ENCODE measurements at regions not wholly inside any gene's neighbourhood (a gene's known extent, or its start where the extent isn't known, plus 50 kb on each side); places are given as distances from the start of the nearest gene placed in this dataset.
"Not testable (repeated sequence)": the region's sequence is repeated elsewhere in the genome, so short reads cannot be mapped to it uniquely, and the experiment has no call there.

- TF ChIP-seq, protein P1, sequence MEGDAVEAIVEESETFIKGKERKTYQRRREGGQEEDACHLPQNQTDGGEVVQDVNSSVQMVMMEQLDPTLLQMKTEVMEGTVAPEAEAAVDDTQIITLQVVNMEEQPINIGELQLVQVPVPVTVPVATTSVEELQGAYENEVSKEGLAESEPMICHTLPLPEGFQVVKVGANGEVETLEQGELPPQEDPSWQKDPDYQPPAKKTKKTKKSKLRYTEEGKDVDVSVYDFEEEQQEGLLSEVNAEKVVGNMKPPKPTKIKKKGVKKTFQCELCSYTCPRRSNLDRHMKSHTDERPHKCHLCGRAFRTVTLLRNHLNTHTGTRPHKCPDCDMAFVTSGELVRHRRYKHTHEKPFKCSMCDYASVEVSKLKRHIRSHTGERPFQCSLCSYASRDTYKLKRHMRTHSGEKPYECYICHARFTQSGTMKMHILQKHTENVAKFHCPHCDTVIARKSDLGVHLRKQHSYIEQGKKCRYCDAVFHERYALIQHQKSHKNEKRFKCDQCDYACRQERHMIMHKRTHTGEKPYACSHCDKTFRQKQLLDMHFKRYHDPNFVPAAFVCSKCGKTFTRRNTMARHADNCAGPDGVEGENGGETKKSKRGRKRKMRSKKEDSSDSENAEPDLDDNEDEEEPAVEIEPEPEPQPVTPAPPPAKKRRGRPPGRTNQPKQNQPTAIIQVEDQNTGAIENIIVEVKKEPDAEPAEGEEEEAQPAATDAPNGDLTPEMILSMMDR (IDR thresholded peaks at IDR 0.05; ENCODE audit: unreplicated experiment in 3 of 3) = no peak
- peaks cover 9% of the 10 kb centered on the region for H3K9me3 Mint-ChIP-seq
- H3K27me3 Mint-ChIP-seq (ENCODE audit: low read depth) = no peaks in the 10 kb centered on the region
- H3K4me3 Mint-ChIP-seq = no peak overlapping the region
- no peaks in the 10 kb centered on the region for H3K36me3 Mint-ChIP-seq (ENCODE audit: low read depth)
- H3K27ac Mint-ChIP-seq = no peak overlapping the region
- no peaks in the 10 kb centered on the region for H3K4me1 Mint-ChIP-seq
Measured at GRCh38 chr4:99734583-99735322, 77.1 kb upstream of the C4orf54 start.

DNA sequence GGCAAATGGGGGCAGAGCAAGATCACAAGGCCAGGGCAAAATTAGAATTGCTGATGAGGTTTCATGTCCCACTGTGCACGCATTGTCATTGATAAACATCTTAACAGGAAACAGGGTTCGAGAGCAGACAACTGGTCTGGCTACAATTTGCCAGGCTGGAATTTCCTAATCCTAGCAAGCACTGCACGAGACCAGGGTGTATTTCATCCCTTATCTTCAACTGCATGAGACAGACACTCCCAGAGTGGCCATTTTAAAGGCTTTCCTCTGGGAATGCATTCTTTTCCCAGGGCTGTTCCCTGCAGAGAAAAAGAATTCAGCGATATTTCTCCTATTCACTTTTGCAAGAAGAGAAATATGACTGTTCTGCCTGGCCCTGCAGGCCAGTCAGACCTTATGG, 75.8 kb upstream of the C4orf54 start:
- H3K27me3 Mint-ChIP-seq (ENCODE audit: low read depth); H3K4me1 Mint-ChIP-seq; H3K36me3 Mint-ChIP-seq (ENCODE audit: low read depth); H3K4me3 Mint-ChIP-seq; H3K27ac Mint-ChIP-seq; H3K9me3 Mint-ChIP-seq: not testable (repeated sequence)

DNA sequence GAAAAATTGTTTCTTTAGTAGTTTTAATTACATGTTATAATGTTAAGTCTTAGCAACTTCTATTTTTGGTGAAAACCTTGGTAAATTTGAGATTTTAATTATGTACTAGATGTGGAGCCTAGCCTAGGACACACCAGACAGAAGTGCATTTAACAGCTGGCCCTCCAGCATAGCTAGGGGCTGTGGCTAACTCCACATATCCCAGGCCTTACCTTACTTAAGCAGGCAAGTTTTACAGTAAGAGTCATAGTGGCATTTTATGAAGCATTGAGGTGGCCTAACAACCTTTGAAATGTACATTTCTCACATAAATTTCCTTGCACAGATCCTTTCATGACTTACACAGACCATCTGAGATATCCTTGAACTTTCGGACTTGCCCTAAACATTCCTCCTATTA, 71.6 kb upstream of the C4orf54 start:
- Mint-ChIP-seq H3K36me3 (ENCODE audit: low read depth) (no peaks in the 10 kb centered on the region), H3K27ac (no peak overlapping the region), H3K27me3 (ENCODE audit: low read depth) (no peaks in the 10 kb centered on the region), H3K9me3 (peaks cover 14% of the 10 kb centered on the region), H3K4me3 (no peak overlapping the region), H3K4me1 (peaks cover 6% of the 10 kb centered on the region)
- TF ChIP-seq, protein P1 (IDR thresholded peaks at IDR 0.05; ENCODE audit: unreplicated experiment in 3 of 3) = no peak

- H3K9me3 Mint-ChIP-seq = peaks cover 5% of the 10 kb centered on the region
- TF ChIP-seq, protein P1 (IDR thresholded peaks at IDR 0.05; ENCODE audit: unreplicated experiment in 3 of 3) = no peak
- H3K4me1 Mint-ChIP-seq = peaks cover 55% of the 10 kb centered on the region
- no peaks in the 10 kb centered on the region for H3K36me3 Mint-ChIP-seq (ENCODE audit: low read depth)
- peak overlapping the region in 2 of 3 experiments; percentile 43 to 62 for H3K27ac Mint-ChIP-seq
- no peak overlapping the region for H3K4me3 Mint-ChIP-seq
- no peaks in the 10 kb centered on the region for H3K27me3 Mint-ChIP-seq (ENCODE audit: low read depth)
Measured at GRCh38 chr4:99724067-99724466, 66.4 kb upstream of the C4orf54 start.

DNA sequence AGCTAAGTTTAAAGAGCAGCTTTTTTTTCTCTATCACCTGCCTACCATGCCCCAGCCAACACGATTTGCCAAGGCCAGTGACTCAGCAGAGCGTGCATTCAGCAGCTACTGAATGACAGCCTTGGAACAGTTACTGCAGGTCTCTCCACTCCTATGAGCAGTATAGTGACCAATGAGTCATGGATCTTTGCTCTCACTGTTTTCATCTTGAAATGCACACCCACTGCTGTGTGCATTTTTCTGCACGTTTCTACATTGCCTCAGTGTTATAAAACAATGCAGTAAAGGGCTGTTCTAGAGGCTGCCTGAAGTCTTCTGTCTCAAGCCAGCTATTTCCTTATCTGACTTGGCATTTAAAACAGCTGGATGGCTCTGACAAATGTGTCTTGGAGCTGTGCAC, 66.0 kb upstream of the C4orf54 start:
- Mint-ChIP-seq H3K27ac (peak overlapping the region; percentile 42 to 62 (median 43)), H3K4me1 (peaks cover 55% of the 10 kb centered on the region), H3K9me3 (peaks cover 5% of the 10 kb centered on the region), H3K27me3 (ENCODE audit: low read depth) (no peaks in the 10 kb centered on the region), H3K4me3 (no peak overlapping the region), H3K36me3 (ENCODE audit: low read depth) (no peaks in the 10 kb centered on the region)
- TF ChIP-seq, protein P1 (IDR thresholded peaks at IDR 0.05; ENCODE audit: unreplicated experiment in 3 of 3) = no peak

- Mint-ChIP-seq H3K27me3 (ENCODE audit: low read depth) (no peaks in the 10 kb centered on the region), H3K4me3 (no peak overlapping the region), H3K9me3 (peaks cover 5% of the 10 kb centered on the region), H3K4me1 (peaks cover 55% of the 10 kb centered on the region), H3K27ac (peak overlapping the region in 2 of 3 experiments; percentile 46 to 62), H3K36me3 (ENCODE audit: low read depth) (no peaks in the 10 kb centered on the region)
- TF ChIP-seq, protein P1 (IDR thresholded peaks at IDR 0.05; ENCODE audit: unreplicated experiment in 3 of 3) = no peak
Measured at GRCh38 chr4:99722725-99723124, 65.1 kb upstream of the C4orf54 start.
